ENCODE measurements at regions not wholly inside any gene's neighbourhood (a gene's known extent, or its start where the extent isn't known, plus 50 kb on each side); places are given as distances from the start of the nearest gene placed in this dataset.
"Not testable (repeated sequence)": the region's sequence is repeated elsewhere in the genome, so short reads cannot be mapped to it uniquely, and the experiment has no call there.

DNA sequence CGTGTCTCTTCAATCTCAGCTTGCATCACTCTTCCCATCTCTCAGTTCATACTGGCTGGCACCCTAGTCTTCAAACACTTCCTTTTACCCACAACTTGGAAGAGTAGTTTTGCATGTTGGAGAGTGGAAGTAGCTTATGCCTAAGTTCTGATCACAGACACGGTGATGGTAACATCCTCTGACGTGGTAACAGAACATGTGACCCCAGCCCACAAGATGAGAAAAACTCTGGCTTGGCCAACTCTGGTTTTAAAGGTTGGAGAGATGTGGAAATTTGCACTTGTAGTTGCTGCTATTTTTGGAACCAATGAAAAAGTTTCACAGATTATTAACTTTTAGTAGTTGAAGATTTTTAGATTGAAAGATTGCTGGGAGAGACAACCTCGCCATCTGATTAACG lies 155.4 kb upstream of the SLC35G4 start:
- no peaks in the 10 kb centered on the region for H3K9me3 ChIP-seq (ENCODE audit: control insufficient read depth in 1 of 2, insufficient read depth in 1 of 2, low read length in 2 of 2)
- Mint-ChIP-seq H3K27ac (no peak overlapping the region), H3K9me3 (peaks cover 3% of the 10 kb centered on the region), H3K36me3 (ENCODE audit: low read depth) (no peaks in the 10 kb centered on the region), H3K4me3 (no peak overlapping the region), H3K27me3 (peaks cover under 1% of the 10 kb centered on the region), H3K4me1 (ENCODE audit: low read depth) (no peaks in the 10 kb centered on the region)
- no peak overlapping the region for H3K27ac ChIP-seq (ENCODE audit: low read depth in 1 of 2, low read length in 2 of 2)
- no peak overlapping the region for H3K4me3 ChIP-seq (ENCODE audit: low read length)
- no peak for ATAC-seq (ENCODE audit: poor library complexity)
- H3K36me3 ChIP-seq (ENCODE audit: insufficient read depth, low read length) = no peaks in the 10 kb centered on the region
- TF ChIP-seq, protein P1, sequence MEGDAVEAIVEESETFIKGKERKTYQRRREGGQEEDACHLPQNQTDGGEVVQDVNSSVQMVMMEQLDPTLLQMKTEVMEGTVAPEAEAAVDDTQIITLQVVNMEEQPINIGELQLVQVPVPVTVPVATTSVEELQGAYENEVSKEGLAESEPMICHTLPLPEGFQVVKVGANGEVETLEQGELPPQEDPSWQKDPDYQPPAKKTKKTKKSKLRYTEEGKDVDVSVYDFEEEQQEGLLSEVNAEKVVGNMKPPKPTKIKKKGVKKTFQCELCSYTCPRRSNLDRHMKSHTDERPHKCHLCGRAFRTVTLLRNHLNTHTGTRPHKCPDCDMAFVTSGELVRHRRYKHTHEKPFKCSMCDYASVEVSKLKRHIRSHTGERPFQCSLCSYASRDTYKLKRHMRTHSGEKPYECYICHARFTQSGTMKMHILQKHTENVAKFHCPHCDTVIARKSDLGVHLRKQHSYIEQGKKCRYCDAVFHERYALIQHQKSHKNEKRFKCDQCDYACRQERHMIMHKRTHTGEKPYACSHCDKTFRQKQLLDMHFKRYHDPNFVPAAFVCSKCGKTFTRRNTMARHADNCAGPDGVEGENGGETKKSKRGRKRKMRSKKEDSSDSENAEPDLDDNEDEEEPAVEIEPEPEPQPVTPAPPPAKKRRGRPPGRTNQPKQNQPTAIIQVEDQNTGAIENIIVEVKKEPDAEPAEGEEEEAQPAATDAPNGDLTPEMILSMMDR (IDR thresholded peaks at IDR 0.05) = no peak
- ChIA-PET POLR2A (no interaction called here), CTCF (no interaction called here)
- intact Hi-C loops (cut with DNase I, micrococcal nuclease) = no loop called here
- no peak for DNase-seq
- H3K27me3 ChIP-seq (ENCODE audit: control insufficient read depth in 1 of 2, insufficient read depth in 2 of 2, low read length in 2 of 2) = no peaks in the 10 kb centered on the region
- no peaks in the 10 kb centered on the region for H3K4me1 ChIP-seq (ENCODE audit: insufficient read depth, low read length)

DNA sequence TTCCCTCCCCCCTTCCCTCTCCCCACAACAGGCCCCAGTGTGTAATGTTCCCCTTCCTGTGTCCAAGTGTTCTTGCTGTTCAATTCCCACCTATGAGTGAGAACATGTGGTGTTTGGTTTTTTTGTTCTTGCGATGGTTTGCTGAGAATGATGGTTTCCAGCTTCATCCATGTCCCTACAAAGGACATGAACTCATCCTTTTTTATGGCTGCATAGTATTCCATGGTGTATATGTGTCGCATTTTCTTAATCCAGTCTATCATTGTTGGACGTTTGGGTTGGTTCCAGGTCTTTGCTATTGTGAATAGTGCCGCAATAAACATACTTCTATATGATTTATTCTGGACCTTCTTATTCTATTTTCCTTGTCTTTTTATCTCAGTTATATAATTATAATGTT lies 165.2 kb upstream of the SLC35G4 start:
- CTCF ChIA-PET; DNase-seq; H3K4me1 Mint-ChIP-seq (ENCODE audit: low read depth): not testable (repeated sequence)

DNA sequence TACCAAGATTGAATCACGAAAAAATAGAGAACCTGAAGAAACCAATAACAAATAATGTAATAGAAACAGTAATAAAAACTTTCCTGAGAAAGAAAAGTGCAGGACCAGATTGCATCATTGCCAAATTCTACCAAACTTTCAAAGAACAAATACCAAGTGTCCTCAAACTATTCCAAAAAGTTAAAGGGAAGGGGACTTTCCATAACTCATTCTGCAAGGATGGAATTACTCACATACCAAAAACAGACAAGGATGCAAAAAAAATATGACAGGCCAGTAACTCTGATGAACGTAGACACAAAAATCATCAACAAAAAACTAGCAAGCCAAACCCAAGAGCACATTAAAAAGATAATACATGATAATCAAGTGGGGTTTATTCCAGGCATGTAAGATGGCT lies 172.3 kb upstream of the SLC35G4 start:
- TF ChIP-seq, protein P1 (IDR thresholded peaks at IDR 0.05) = no peak
- intact Hi-C loops (cut with DNase I, micrococcal nuclease) = no loop called here
- POLR2A ChIA-PET = no interaction called here

More for the DNA sequence above, 165.2 kb upstream of the SLC35G4 start:
- H3K36me3 Mint-ChIP-seq (ENCODE audit: low read depth); ATAC-seq (ENCODE audit: poor library complexity); H3K27ac Mint-ChIP-seq; H3K4me3 Mint-ChIP-seq; H3K36me3 ChIP-seq (ENCODE audit: insufficient read depth, low read length); H3K9me3 ChIP-seq (ENCODE audit: control insufficient read depth in 1 of 2, insufficient read depth in 1 of 2, low read length in 2 of 2); POLR2A ChIA-PET; H3K4me1 ChIP-seq (ENCODE audit: insufficient read depth, low read length); H3K9me3 Mint-ChIP-seq; H3K27ac ChIP-seq (ENCODE audit: low read depth in 1 of 2, low read length in 2 of 2); intact Hi-C loops (cut with DNase I, micrococcal nuclease); H3K27me3 ChIP-seq (ENCODE audit: control insufficient read depth in 1 of 2, insufficient read depth in 2 of 2, low read length in 2 of 2); H3K4me3 ChIP-seq (ENCODE audit: low read length): not testable (repeated sequence)
- H3K27me3 Mint-ChIP-seq = peaks cover 13% of the 10 kb centered on the region

DNA sequence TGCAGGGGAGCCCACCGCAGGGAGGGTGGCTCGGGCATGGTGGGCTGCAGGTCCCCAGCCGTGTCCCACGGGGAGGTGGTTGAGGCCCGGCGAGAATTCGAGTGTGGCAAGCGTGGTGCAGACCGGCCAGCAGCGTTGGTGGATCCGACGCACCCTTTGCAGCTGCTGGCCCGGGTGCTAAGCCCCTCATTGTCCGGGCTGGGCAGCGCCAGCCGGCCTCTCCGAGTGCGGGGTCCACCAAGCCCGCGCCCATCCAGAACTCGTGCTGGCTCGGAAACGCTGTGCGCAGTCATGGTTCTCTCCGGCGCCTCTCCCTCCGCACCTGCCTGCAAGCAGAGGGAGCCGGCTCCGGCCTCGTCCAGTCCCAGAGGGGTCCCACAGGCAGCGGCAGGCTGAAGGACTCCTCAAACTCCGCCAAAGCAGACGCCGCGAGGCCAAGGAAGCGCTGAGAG lies 177.0 kb upstream of the SLC35G4 start:
- Mint-ChIP-seq H3K9me3 (no peaks in the 10 kb centered on the region), H3K4me3 (no peak overlapping the region), H3K36me3 (ENCODE audit: low read depth) (no peaks in the 10 kb centered on the region), H3K27me3 (no peaks in the 10 kb centered on the region), H3K27ac (no peak overlapping the region), H3K4me1 (ENCODE audit: low read depth) (no peaks in the 10 kb centered on the region)
- ATAC-seq (ENCODE audit: poor library complexity) = no peak
- ChIA-PET POLR2A (no interaction called here), CTCF (no interaction called here)
- no peak for DNase-seq
- Histone ChIP-seq H3K4me3 (ENCODE audit: low read length) (no peak overlapping the region), H3K36me3 (ENCODE audit: insufficient read depth, low read length) (no peaks in the 10 kb centered on the region), H3K27me3 (ENCODE audit: control insufficient read depth in 1 of 2, insufficient read depth in 2 of 2, low read length in 2 of 2) (no peaks in the 10 kb centered on the region), H3K4me1 (ENCODE audit: insufficient read depth, low read length) (no peaks in the 10 kb centered on the region), H3K27ac (ENCODE audit: low read depth in 1 of 2, low read length in 2 of 2) (no peak overlapping the region), H3K9me3 (ENCODE audit: control insufficient read depth in 1 of 2, insufficient read depth in 1 of 2, low read length in 2 of 2) (peaks cover 0 to 15% of the 10 kb centered on the region in 2 experiments)
- intact Hi-C loops (cut with DNase I, micrococcal nuclease) = no loop called here
- TF ChIP-seq, protein P1 (IDR thresholded peaks at IDR 0.05) = no peak

More for the DNA sequence above, 172.3 kb upstream of the SLC35G4 start:
- H3K27me3 Mint-ChIP-seq = no peaks in the 10 kb centered on the region
- no peak overlapping the region for H3K4me3 Mint-ChIP-seq
- H3K4me1 ChIP-seq (ENCODE audit: insufficient read depth, low read length) = no peaks in the 10 kb centered on the region
- no peak overlapping the region for H3K4me3 ChIP-seq (ENCODE audit: low read length)
- H3K27me3 ChIP-seq (ENCODE audit: control insufficient read depth in 1 of 2, insufficient read depth in 2 of 2, low read length in 2 of 2) = no peaks in the 10 kb centered on the region
- H3K27ac ChIP-seq (ENCODE audit: low read depth in 1 of 2, low read length in 2 of 2) = no peak overlapping the region
- H3K36me3 ChIP-seq (ENCODE audit: insufficient read depth, low read length) = no peaks in the 10 kb centered on the region
- no peak for ATAC-seq (ENCODE audit: poor library complexity)
- no peak overlapping the region for H3K27ac Mint-ChIP-seq
- CTCF ChIA-PET = no interaction called here
- H3K9me3 Mint-ChIP-seq = no peaks in the 10 kb centered on the region
- H3K36me3 Mint-ChIP-seq (ENCODE audit: low read depth) = no peaks in the 10 kb centered on the region
- H3K4me1 Mint-ChIP-seq (ENCODE audit: low read depth) = no peaks in the 10 kb centered on the region
- DNase-seq = no peak
- H3K9me3 ChIP-seq (ENCODE audit: control insufficient read depth in 1 of 2, insufficient read depth in 1 of 2, low read length in 2 of 2) = peaks cover 0 to 7% of the 10 kb centered on the region in 2 experiments
